K562 (cell line): ENCODE measurements at regions not wholly inside any gene's neighbourhood (a gene's known extent, or its start where the extent isn't known, plus 50 kb on each side); places are given as distances from the start of the nearest gene placed in this dataset.

Source experiments
- CBX8 ChIP-seq: fragments of 200-600 bp; sonication (generic); IDR thresholded peaks from 2 replicates; pipeline ENCODE4 v1.6.1; 2012; ENCODE audit warnings: borderline replicate concordance, mixed run types, low read depth, mild to moderate bottlenecking, moderate library complexity, mixed read lengths, low read length, control low read depth, inconsistent platforms; ENCODE audit not compliant: poor library complexity, severe bottlenecking; ENCODE audit errors: extremely low read depth
- TF ChIP-seq, protein P1 (sequence below), 3 experiments: IDR thresholded peaks in 2 of 3; conservative IDR thresholded peaks in 1 of 3; 2 replicates each; pipeline ENCODE4 v1.5.1; 2011 to 2012; ENCODE audit warnings: low read length in 3 of 3, mild to moderate bottlenecking in 3 of 3, control low read depth in 2 of 3, improper control_type of control experiment in 1 of 3, inconsistent platforms in 1 of 3, low read depth in 1 of 3, mixed read lengths in 1 of 3, moderate library complexity in 1 of 3; ENCODE audit not compliant: insufficient read depth in 2 of 3

DNA sequence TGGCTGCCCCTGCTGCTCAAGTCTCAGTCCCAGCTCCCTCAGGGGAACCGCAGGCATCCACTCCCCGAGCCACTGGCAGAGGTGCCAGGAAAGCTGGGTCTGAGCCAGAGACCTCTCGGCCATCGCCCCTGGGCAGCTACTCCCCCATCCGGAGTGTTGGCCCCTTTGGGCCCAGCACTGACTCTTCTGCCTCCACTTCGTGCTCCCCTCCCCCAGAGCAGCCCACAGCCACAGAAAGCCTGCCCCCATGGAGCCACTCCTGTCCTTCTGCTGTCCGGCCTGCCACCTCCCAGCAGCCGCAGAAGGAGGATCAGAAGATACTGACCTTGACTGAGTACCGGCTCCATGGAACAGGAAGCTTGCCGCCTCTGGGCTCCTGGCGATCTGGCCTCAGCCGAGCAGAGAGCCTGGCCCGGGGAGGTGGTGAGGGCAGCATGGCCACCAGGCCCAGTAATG is 49.8 kb upstream of the TESK1 start:
- no peak for TF ChIP-seq CBX8
- TF ChIP-seq, protein P1, sequence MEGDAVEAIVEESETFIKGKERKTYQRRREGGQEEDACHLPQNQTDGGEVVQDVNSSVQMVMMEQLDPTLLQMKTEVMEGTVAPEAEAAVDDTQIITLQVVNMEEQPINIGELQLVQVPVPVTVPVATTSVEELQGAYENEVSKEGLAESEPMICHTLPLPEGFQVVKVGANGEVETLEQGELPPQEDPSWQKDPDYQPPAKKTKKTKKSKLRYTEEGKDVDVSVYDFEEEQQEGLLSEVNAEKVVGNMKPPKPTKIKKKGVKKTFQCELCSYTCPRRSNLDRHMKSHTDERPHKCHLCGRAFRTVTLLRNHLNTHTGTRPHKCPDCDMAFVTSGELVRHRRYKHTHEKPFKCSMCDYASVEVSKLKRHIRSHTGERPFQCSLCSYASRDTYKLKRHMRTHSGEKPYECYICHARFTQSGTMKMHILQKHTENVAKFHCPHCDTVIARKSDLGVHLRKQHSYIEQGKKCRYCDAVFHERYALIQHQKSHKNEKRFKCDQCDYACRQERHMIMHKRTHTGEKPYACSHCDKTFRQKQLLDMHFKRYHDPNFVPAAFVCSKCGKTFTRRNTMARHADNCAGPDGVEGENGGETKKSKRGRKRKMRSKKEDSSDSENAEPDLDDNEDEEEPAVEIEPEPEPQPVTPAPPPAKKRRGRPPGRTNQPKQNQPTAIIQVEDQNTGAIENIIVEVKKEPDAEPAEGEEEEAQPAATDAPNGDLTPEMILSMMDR (IDR thresholded peaks at IDR 0.05 in 2 of 3, conservative IDR thresholded peaks at IDR 0.05 in 1 of 3; ENCODE audit: insufficient read depth in 2 of 3, low read depth in 1 of 3, low read length in 3 of 3): no peak
